Common myeloid progenitor, CD34-positive (primary cell): ENCODE measurements at regions not wholly inside any gene's neighbourhood (a gene's known extent, or its start where the extent isn't known, plus 50 kb on each side); places are given as distances from the start of the nearest gene placed in this dataset.
"Not testable (repeated sequence)": the region's sequence is repeated elsewhere in the genome, so short reads cannot be mapped to it uniquely, and the experiment has no call there.

Source experiments
- CTCF ChIA-PET: fragments of 350-600 bp; sonication (Branson Sonifier 250); formaldehyde crosslinking; loops from one replicate; lab custom pipeline; 2021; ENCODE audit warnings: antibody characterized with exemption; lab: Charles Lee
- POLR2A ChIA-PET: fragments of 350-600 bp; sonication (Branson Sonifier 250); formaldehyde crosslinking; loops from one replicate; lab custom pipeline; 2021; ENCODE audit warnings: antibody characterized with exemption; lab: Charles Lee
- DNase-seq, 3 donors: peaks; one replicate each; pipeline versions ENCODE4 v3.0.0 to v3.0.0-alpha.2; 2013
- H3K27ac ChIP-seq, 2 experiments: 1 replicate in 1 of 2; 2 replicates in 1 of 2; pipeline ENCODE4 v1.7.0; 2013; ENCODE audit warnings: inconsistent platforms in 2 of 2, low read length in 2 of 2, mild to moderate bottlenecking in 2 of 2, low read depth in 1 of 2, moderate library complexity in 1 of 2; ENCODE audit not compliant: severe bottlenecking in 2 of 2, insufficient read depth in 1 of 2, poor library complexity in 1 of 2
- H3K27me3 ChIP-seq, 5 experiments: replicated peaks in 2 of 5; 1 replicate in 3 of 5; 2 replicates in 2 of 5; pipeline versions ENCODE4 v1.6.1 to v1.7.0; 2013; ENCODE audit warnings: low read length in 4 of 5, mild to moderate bottlenecking in 2 of 5, moderate library complexity in 2 of 5, inconsistent platforms in 1 of 5; ENCODE audit not compliant: insufficient read depth in 5 of 5, control insufficient read depth in 4 of 5
- H3K36me3 ChIP-seq, 4 experiments: 1 replicate in 2 of 4; 2 replicates in 2 of 4; pipeline versions ENCODE4 v1.6.1 to v1.7.0; 2013; ENCODE audit warnings: low read length in 3 of 4, control low read depth in 1 of 4, mild to moderate bottlenecking in 1 of 4; ENCODE audit not compliant: control insufficient read depth in 4 of 4, insufficient read depth in 4 of 4
- H3K4me1 ChIP-seq, 4 experiments: 1 replicate in 3 of 4; 2 replicates in 1 of 4; pipeline versions ENCODE4 v1.6.1 to v1.7.1; 2013; ENCODE audit warnings: low read length in 3 of 4, mild to moderate bottlenecking in 3 of 4, control low read depth in 1 of 4, inconsistent platforms in 1 of 4, moderate library complexity in 1 of 4; ENCODE audit not compliant: control insufficient read depth in 4 of 4, insufficient read depth in 4 of 4; ENCODE audit errors: control extremely low read depth in 1 of 4
- H3K4me3 ChIP-seq, 7 experiments: 1 replicate in 4 of 7; 2 replicates in 3 of 7; pipeline versions ENCODE4 v1.5.1 to v1.7.0; 2013; ENCODE audit warnings: mild to moderate bottlenecking in 7 of 7, low read length in 6 of 7, moderate library complexity in 6 of 7, inconsistent platforms in 2 of 7, low read depth in 2 of 7, control low read depth in 1 of 7; ENCODE audit not compliant: insufficient read depth in 4 of 7, control insufficient read depth in 1 of 7; ENCODE audit errors: extremely low read depth in 1 of 7
- H3K9me3 ChIP-seq, 5 experiments: 1 replicate in 4 of 5; 2 replicates in 1 of 5; pipeline versions ENCODE4 v1.6.1 to v1.7.1; 2013; ENCODE audit warnings: low read length in 4 of 5, mild to moderate bottlenecking in 2 of 5, inconsistent platforms in 1 of 5, low read depth in 1 of 5, moderate library complexity in 1 of 5; ENCODE audit not compliant: control insufficient read depth in 4 of 5, insufficient read depth in 2 of 5; ENCODE audit errors: control extremely low read depth in 1 of 5
- WGBS: methylation state at CpG from one replicate; pipeline ENCODE4 v1.1.5; 2013; ENCODE audit not compliant: insufficient coverage; 5-methylcytosine and 5-hydroxymethylcytosine counted together

DNA sequence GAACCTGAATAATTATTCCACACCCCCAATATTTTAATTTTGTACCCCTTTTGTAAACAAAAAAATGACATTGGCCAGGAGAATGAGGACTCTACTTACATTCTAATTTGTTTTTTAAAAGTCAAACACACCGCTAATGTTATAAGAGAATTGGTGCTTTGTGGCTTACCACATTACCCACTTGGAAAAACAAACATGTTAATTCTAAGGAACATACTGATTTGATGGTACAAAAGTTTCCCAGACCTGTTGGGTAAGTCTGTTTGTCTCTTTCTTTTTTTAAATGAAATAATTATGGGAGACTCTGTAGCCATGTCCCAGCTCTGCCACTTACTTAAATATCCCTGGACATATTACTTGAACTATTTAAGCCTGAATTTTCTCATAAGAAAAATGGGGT lies 352.5 kb upstream of the C2CD4B start:
- no CpG with 5 or more reads among the region's 1 CpG for WGBS
- Histone ChIP-seq H3K27ac (no peak overlapping the region), H3K4me1 (no peaks in the 10 kb centered on the region), H3K4me3 (no peak overlapping the region), H3K36me3 (no peaks in the 10 kb centered on the region), H3K9me3 (no peaks in the 10 kb centered on the region), H3K27me3 (peaks cover 0 to 3% (median 0%) of the 10 kb centered on the region in 5 experiments)
- CTCF ChIA-PET: interaction anchor here (0.6 kb wide), 1 partner anchor 300 kb away, joined by 3 read pairs; no protein-coding TSS in a partner anchor
- no peak for DNase-seq
- POLR2A ChIA-PET: no interaction called here

DNA sequence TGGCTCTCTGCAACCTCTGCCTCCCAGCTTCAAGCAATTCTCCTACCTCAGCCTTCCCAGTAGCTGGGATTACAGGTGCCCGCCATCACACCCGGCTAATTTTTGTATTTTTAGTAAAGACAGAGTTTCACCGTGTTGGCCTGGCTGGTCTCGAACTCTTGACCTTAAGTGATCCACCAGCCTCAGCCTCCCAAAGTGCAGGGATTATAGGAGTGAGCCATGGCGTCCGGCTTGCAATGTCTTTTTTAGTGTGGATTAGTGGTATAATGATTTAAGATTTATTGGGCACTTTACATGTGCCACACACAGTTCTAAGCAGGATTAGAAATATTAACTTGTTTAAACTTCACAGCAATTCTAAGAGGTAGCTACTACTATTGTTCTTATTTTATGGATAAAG lies 353.6 kb upstream of the C2CD4B start:
- H3K27ac ChIP-seq, H3K36me3 ChIP-seq, POLR2A ChIA-PET, H3K27me3 ChIP-seq, H3K4me1 ChIP-seq, DNase-seq, CTCF ChIA-PET, H3K4me3 ChIP-seq, H3K9me3 ChIP-seq: not testable (repeated sequence)
- WGBS: 97% methylated on average over 4 of the region's 6 CpGs

DNA sequence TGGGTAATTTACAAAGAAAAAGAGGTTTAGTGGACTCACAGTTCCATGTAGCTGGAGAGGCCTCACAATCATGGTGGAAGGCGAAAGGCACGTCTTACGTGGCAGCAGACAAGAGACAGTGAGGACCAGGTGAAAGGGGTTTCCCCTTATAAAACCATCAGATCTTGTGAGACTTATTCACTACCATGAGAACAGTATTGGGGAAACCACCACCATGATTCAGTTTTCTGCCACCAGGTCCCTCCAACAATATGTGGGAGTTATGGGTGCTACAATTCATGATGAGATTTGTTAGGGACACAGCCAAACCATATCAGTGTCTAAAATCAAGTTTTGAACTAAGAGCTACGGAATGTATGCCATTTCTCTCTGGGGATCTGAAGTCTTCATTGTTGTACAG lies 354.8 kb upstream of the C2CD4B start:
- no peaks in the 10 kb centered on the region for H3K9me3 ChIP-seq
- WGBS: 86% methylated on average over 1 of the region's 4 CpGs
- CTCF ChIA-PET: no interaction called here
- no peak overlapping the region for H3K4me3 ChIP-seq
- POLR2A ChIA-PET: no interaction called here
- H3K36me3 ChIP-seq: no peaks in the 10 kb centered on the region
- no peaks in the 10 kb centered on the region for H3K27me3 ChIP-seq
- no peak for DNase-seq
- H3K4me1 ChIP-seq: no peaks in the 10 kb centered on the region
- H3K27ac ChIP-seq: no peak overlapping the region

DNA sequence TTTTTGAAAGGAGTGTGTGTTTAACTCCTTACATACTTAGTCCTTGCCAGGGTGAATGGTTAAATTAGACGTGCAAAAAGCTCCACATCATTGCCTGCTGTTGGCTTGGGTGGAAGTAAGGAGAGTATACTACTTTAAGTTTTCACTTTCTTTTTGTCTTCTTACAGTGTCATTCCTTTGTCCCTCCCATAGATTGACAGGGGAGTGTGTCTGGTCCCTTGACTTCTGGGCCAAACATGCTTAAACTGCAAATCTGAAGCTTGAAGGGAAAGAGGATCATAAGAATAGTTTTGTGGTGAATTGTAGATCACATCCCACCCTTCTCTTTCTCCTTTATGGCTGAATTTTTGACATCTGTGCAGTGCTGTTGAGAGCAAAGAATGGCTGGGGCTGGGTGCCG lies 355.8 kb upstream of the C2CD4B start:
- ChIA-PET POLR2A (no interaction called here), CTCF (no interaction called here)
- H3K36me3 ChIP-seq: no peaks in the 10 kb centered on the region
- no peak overlapping the region for H3K27ac ChIP-seq
- no peaks in the 10 kb centered on the region for H3K4me1 ChIP-seq
- DNase-seq: no peak
- H3K9me3 ChIP-seq: no peaks in the 10 kb centered on the region
- no CpG with 5 or more reads among the region's 2 CpGs for WGBS
- no peaks in the 10 kb centered on the region for H3K27me3 ChIP-seq
- no peak overlapping the region for H3K4me3 ChIP-seq

DNA sequence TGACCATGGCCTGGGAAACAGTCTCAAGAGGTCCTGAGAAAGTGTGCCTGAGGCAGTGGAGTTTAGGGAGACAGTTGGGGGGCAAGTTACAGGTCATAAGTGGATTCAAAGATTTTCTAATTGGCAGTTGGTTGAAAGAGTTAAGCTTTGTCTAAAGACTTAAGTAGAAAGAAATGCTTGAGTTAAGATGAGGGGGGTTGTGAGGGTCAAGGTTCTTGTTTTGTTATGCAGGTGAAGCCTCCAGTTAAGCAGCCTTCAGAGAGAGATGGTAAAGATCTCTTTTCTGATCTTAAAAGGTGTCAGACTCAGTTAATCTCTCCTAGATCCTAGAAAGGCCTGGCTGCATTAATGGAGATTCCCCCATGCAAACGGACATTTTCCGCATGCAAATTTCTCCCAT lies 356.3 kb upstream of the C2CD4B start:
- CTCF ChIA-PET: no interaction called here
- Histone ChIP-seq H3K27ac (no peak overlapping the region), H3K27me3 (no peaks in the 10 kb centered on the region), H3K4me1 (no peaks in the 10 kb centered on the region), H3K36me3 (no peaks in the 10 kb centered on the region), H3K4me3 (no peak overlapping the region), H3K9me3 (no peaks in the 10 kb centered on the region)
- 100% methylated on average over 2 of the region's 2 CpGs for WGBS
- no peak for DNase-seq
- POLR2A ChIA-PET: no interaction called here

DNA sequence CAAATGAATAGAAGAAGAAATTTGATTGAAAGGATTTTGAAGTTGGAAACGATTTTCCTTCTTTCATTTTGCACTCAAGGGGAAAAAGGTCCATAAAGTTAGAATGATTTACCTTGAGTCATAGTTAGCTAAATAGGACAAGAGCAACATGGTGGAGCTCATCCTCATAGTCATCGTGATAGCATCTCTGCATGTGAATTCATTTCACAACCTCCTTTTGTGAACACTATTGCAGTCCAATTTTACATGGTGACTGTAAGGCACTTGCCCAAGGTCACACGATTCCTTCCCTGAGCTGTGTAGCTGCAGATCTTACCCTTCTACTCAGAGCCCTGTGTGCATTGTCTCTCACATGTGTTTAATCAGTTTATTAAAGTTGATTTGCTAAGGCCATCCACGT lies 359.8 kb upstream of the C2CD4B start:
- CTCF ChIA-PET: no interaction called here
- Histone ChIP-seq H3K4me3 (no peak overlapping the region), H3K4me1 (no peaks in the 10 kb centered on the region), H3K9me3 (no peaks in the 10 kb centered on the region), H3K27ac (no peak overlapping the region), H3K27me3 (no peaks in the 10 kb centered on the region), H3K36me3 (no peaks in the 10 kb centered on the region)
- POLR2A ChIA-PET: no interaction called here
- WGBS: 95% methylated on average over 4 of the region's 4 CpGs
- no peak for DNase-seq

DNA sequence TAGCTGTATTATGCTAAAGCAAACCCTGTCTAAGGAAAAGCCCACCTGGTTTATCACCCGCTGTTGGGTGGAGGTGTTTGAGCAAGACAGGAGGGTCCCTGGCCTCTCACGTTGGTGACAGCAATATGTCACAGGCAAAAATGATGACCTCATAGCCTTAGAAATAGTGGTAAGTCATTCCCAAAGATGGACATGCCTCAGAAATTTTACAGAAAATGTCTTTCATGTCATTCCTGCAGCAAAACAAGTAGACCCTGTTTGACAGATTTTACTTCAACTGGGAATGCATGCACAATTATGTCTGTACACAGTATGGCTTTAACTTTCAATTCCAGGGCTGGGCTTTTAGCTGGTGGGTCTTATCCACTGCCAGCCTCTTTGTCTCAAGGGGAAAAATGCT lies 362.3 kb upstream of the C2CD4B start:
- H3K36me3 ChIP-seq: no peaks in the 10 kb centered on the region
- 100% methylated on average over 2 of the region's 2 CpGs for WGBS
- POLR2A ChIA-PET: no interaction called here
- H3K27ac ChIP-seq: no peak overlapping the region
- H3K4me1 ChIP-seq: no peaks in the 10 kb centered on the region
- no peak overlapping the region for H3K4me3 ChIP-seq
- CTCF ChIA-PET: no interaction called here
- no peaks in the 10 kb centered on the region for H3K27me3 ChIP-seq
- DNase-seq: no peak
- H3K9me3 ChIP-seq: no peaks in the 10 kb centered on the region
